ENCODE measurements at regions not wholly inside any gene's neighbourhood (a gene's known extent, or its start where the extent isn't known, plus 50 kb on each side); places are given as distances from the start of the nearest gene placed in this dataset.

DNA sequence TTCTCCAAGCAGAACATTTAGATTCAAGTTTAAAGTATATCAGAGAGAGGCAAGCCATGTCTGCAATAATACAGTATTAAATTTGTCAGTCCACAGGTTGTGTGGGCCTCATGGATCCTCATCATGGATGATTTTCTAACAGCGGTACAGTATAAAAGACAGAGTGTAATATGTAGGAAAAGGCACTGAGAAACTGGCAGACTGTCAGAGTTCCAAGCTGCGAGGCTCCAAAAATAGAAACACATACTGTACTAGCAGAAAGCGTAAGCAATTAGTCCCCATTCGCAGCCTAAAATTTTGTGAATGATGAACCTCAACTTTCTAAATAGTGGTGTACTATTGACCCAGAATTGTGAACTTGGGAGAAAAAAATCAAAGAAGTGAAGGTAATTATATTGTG is 933.3 kb downstream of the XPNPEP1 start:
- TF ChIP-seq POLR2AphosphoS5 (IDR thresholded peaks at IDR 0.05) (no peak), POLR2A (IDR thresholded peaks at IDR 0.05) (no peak), EP300 (IDR thresholded peaks at IDR 0.05) (no peak)
- TF ChIP-seq, protein P1, sequence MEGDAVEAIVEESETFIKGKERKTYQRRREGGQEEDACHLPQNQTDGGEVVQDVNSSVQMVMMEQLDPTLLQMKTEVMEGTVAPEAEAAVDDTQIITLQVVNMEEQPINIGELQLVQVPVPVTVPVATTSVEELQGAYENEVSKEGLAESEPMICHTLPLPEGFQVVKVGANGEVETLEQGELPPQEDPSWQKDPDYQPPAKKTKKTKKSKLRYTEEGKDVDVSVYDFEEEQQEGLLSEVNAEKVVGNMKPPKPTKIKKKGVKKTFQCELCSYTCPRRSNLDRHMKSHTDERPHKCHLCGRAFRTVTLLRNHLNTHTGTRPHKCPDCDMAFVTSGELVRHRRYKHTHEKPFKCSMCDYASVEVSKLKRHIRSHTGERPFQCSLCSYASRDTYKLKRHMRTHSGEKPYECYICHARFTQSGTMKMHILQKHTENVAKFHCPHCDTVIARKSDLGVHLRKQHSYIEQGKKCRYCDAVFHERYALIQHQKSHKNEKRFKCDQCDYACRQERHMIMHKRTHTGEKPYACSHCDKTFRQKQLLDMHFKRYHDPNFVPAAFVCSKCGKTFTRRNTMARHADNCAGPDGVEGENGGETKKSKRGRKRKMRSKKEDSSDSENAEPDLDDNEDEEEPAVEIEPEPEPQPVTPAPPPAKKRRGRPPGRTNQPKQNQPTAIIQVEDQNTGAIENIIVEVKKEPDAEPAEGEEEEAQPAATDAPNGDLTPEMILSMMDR (IDR thresholded peaks at IDR 0.05): no peak

Measured in upper lobe of left lung (tissue), 4 donors.